MCF 10A (cell line): ENCODE measurements at regions not wholly inside any gene's neighbourhood (a gene's known extent, or its start where the extent isn't known, plus 50 kb on each side); places are given as distances from the start of the nearest gene placed in this dataset.

ENCODE experiments used
- BruUV-seq: library from RNA; stranded (reverse); fragments of 400-500 nt; replicated peaks from 2 replicates; lab custom pipeline; 2021; lab: Mats Ljungman, UMichigan
- CTCF ChIA-PET: fragments of 300-600 bp; sonication (Branson Sonifier 250); formaldehyde crosslinking; extraction: SDS; loops from one replicate; lab custom pipeline; 2021; ENCODE audit warnings: antibody characterized with exemption, inconsistent platforms; lab: Yijun Ruan, JAX
- POLR2A ChIA-PET: fragments of 300-600, 350-650 bp; sonication (Branson Sonifier 250); formaldehyde crosslinking; extraction: SDS; loops from one replicate; lab custom pipeline; 2020; ENCODE audit warnings: antibody characterized with exemption, inconsistent platforms; lab: Yijun Ruan, JAX
- DNase-seq: peaks from one replicate; pipeline ENCODE4 v3.0.0-alpha.2; 2018; ENCODE audit not compliant: unreplicated experiment
- H3K27ac Mint-ChIP-seq: one replicate; pipeline ENCODE4 v1.8.0; 2022; ENCODE audit warnings: mild to moderate bottlenecking, low read depth, mixed read lengths; ENCODE audit not compliant: unreplicated experiment
- H3K27me3 Mint-ChIP-seq: one replicate; pipeline ENCODE4 v1.8.0; 2022; ENCODE audit warnings: mixed read lengths; ENCODE audit not compliant: insufficient read depth, unreplicated experiment
- H3K36me3 Mint-ChIP-seq: one replicate; pipeline ENCODE4 v1.8.0; 2022; ENCODE audit warnings: mild to moderate bottlenecking, moderate library complexity, mixed read lengths; ENCODE audit not compliant: insufficient read depth, unreplicated experiment
- H3K4me1 Mint-ChIP-seq: one replicate; pipeline ENCODE4 v1.8.0; 2022; ENCODE audit warnings: mixed read lengths; ENCODE audit not compliant: insufficient read depth, unreplicated experiment
- H3K4me3 Mint-ChIP-seq: one replicate; pipeline ENCODE4 v1.8.0; 2022; ENCODE audit warnings: mild to moderate bottlenecking, moderate library complexity, mixed read lengths; ENCODE audit not compliant: unreplicated experiment
- H3K9me3 Mint-ChIP-seq: one replicate; pipeline ENCODE4 v1.8.0; 2022; ENCODE audit warnings: mixed read lengths; ENCODE audit not compliant: unreplicated experiment
- CTCF ChIP-seq: fragments of 200-600 bp; IDR thresholded peaks from one replicate; pipeline ENCODE4 v1.8.0; 2022; ENCODE audit warnings: antibody characterized with exemption, mild to moderate bottlenecking; ENCODE audit not compliant: unreplicated experiment
- intact Hi-C: fragments of 100-400 bp; cut with micrococcal nuclease; formaldehyde crosslinking; loops from 2 replicates; pipeline ENCODE4 v1.14.1; 2022

GRCh38 chr14:49992036-49992435 lies 99.2 kb downstream of the ARF6 start:
- no peak overlapping the region for H3K27ac Mint-ChIP-seq
- no peak for DNase-seq
- ChIA-PET CTCF (interaction anchor here (1.3 kb wide), 1 partner anchor 18 kb away, joined by 4 read pairs; no protein-coding TSS in a partner anchor), POLR2A (interaction anchor here (0.8 to 1.5 kb wide), 4 partner anchors 8 to 129 kb away, joined by 3 to 6 read pairs (median 4); no protein-coding TSS in a partner anchor)
- intact Hi-C loops: no loop called here
- no peak for TF ChIP-seq CTCF
- BruUV-seq: no TSS peak
- no peak overlapping the region for H3K4me3 Mint-ChIP-seq
- H3K9me3 Mint-ChIP-seq: no peaks in the 10 kb centered on the region
- peaks cover 4% of the 10 kb centered on the region for H3K36me3 Mint-ChIP-seq
- H3K27me3 Mint-ChIP-seq: no peaks in the 10 kb centered on the region
- H3K4me1 Mint-ChIP-seq: no peaks in the 10 kb centered on the region

DNA sequence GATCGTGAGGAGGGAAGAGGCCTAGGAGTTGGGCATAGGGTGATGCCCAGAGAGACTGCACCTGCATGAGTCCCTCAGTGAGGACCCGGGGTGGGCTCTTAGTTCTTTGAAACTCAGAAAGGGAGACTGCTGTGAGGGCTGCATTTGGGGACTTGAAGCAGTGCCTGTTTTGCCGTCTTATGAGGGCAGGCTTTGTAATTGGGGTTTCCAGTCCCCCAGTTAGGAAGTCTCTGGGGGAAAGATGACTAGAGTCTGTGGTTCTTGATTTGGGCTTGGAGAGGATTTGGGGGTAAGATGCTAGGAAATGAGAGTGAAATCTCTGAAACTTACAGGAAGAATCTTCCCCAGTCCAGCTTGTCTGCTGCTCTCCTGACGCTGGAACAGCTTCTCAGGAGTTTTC lies 99.6 kb downstream of the ARF6 start:
- no peak for TF ChIP-seq CTCF
- H3K36me3 Mint-ChIP-seq: peaks cover 4% of the 10 kb centered on the region
- ChIA-PET POLR2A (interaction anchor here (0.8 to 1.2 kb wide), 5 partner anchors 8 to 45 kb away, joined by 3 to 6 read pairs (median 4); no protein-coding TSS in a partner anchor), CTCF (interaction anchor here (2.0 kb wide), 1 partner anchor 11 kb away, joined by 6 read pairs; no protein-coding TSS in a partner anchor)
- H3K4me1 Mint-ChIP-seq: peaks cover under 1% of the 10 kb centered on the region
- no peak overlapping the region for H3K27ac Mint-ChIP-seq
- no TSS peak for BruUV-seq
- H3K4me3 Mint-ChIP-seq: no peak overlapping the region
- no peak for DNase-seq
- no peaks in the 10 kb centered on the region for H3K27me3 Mint-ChIP-seq
- intact Hi-C loops: no loop called here
- H3K9me3 Mint-ChIP-seq: no peaks in the 10 kb centered on the region

DNA sequence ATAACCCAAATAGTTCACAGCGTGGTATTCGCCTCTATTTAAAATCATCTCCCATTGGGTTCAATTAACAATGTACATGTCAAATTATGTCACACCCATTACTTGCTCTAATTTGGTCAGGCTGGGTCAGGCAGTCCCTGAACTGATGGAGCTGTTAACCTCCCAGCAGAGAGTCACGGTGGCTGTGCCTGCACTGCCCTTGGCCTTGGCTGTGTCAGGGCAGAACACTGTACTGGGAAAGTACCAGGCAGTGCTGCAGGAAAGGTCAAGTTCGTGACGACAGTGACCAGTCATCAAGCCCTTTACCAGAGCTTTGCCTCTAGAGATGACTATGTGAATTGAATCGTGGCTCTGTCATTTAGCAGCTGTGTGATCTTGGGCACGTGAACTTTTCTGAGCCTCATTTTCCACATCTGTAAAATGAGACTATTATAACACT lies 100.0 kb downstream of the ARF6 start:
- Mint-ChIP-seq H3K27ac (no peak overlapping the region), H3K4me3 (no peak overlapping the region), H3K9me3 (no peaks in the 10 kb centered on the region), H3K4me1 (peaks cover 5% of the 10 kb centered on the region), H3K36me3 (peaks cover 4% of the 10 kb centered on the region), H3K27me3 (no peaks in the 10 kb centered on the region)
- POLR2A ChIA-PET: interaction anchor here (0.8 to 9.3 kb wide), 8 partner anchors 8 to 85 kb away, joined by 3 to 187 read pairs (median 4); no protein-coding TSS in a partner anchor
- DNase-seq: peak; percentile 43
- intact Hi-C loops: no loop called here
- CTCF ChIA-PET: interaction anchor here (0.6 to 2.0 kb wide), 4 partner anchors 11 to 693 kb away, joined by 3 to 6 read pairs (median 3); partner anchors contain the start of gene NEMF
- no peak for TF ChIP-seq CTCF
- BruUV-seq: no TSS peak

DNA sequence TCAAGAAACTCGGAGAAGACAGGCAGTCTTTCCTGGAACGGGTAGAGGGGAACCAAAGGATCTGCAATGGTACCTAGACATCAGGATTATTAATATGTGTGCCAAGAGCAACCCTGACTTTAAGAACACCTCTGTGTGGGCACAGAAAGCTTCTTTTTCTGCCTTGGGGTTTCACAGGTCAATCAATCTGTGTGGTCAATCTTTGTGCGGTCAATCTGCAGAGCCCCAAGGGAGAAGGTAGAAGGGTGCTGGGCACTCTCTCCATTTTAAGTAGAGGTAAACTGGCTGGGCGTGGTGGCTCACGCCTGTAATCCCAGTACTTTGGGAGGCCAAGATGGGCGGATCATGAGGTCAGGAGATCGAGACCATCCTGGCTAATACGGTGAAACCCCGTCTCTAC lies 100.7 kb downstream of the ARF6 start:
- no TSS peak for BruUV-seq
- no peak overlapping the region for H3K27ac Mint-ChIP-seq
- TF ChIP-seq CTCF: no peak
- ChIA-PET POLR2A (interaction anchor here (0.9 to 9.3 kb wide), 5 partner anchors 13 to 86 kb away, joined by 3 to 187 read pairs (median 4); no protein-coding TSS in a partner anchor), CTCF (interaction anchor here (0.6 to 2.0 kb wide), 6 partner anchors 10 to 692 kb away, joined by 3 to 8 read pairs (median 3); partner anchors contain the start of gene NEMF)
- H3K4me3 Mint-ChIP-seq: no peak overlapping the region
- H3K4me1 Mint-ChIP-seq: peaks cover 5% of the 10 kb centered on the region
- H3K9me3 Mint-ChIP-seq: no peaks in the 10 kb centered on the region
- no peak for DNase-seq
- no peaks in the 10 kb centered on the region for H3K27me3 Mint-ChIP-seq
- intact Hi-C loops: no loop called here
- H3K36me3 Mint-ChIP-seq: peaks cover 4% of the 10 kb centered on the region
